Neuronal stem cell (in vitro differentiated cells): ENCODE measurements at regions not wholly inside any gene's neighbourhood (a gene's known extent, or its start where the extent isn't known, plus 50 kb on each side); places are given as distances from the start of the nearest gene placed in this dataset.
A peak's percentile ranks its signal among the peaks of the same experiment; 100 is the strongest.

ENCODE experiments used
- DNase-seq: peaks from one replicate; pipeline ENCODE4 v3.0.0-alpha.2; 2013; ENCODE audit warnings: low spot score
- H2AFZ ChIP-seq: one replicate; pipeline ENCODE4 v1.6.1; 2013; ENCODE audit warnings: mild to moderate bottlenecking, low read length, inconsistent platforms
- H2AK5ac ChIP-seq: 2 replicates; pipeline ENCODE4 v1.6.1; 2013; ENCODE audit warnings: low read depth, mild to moderate bottlenecking, inconsistent platforms, low read length, moderate library complexity, mixed read lengths
- H2BK120ac ChIP-seq: 2 replicates; pipeline ENCODE4 v1.6.1; 2013; ENCODE audit warnings: low read depth, mild to moderate bottlenecking, inconsistent platforms, low read length, moderate library complexity, mixed read lengths
- H2BK12ac ChIP-seq: one replicate; pipeline ENCODE4 v1.6.1; 2013; ENCODE audit warnings: low read length, inconsistent platforms
- H2BK15ac ChIP-seq: 2 replicates; pipeline ENCODE4 v1.6.1; 2013; ENCODE audit warnings: mild to moderate bottlenecking, low read length, inconsistent platforms, mixed read lengths
- H2BK5ac ChIP-seq: one replicate; pipeline ENCODE4 v1.6.1; 2013; ENCODE audit warnings: inconsistent platforms, mild to moderate bottlenecking, low read length, moderate library complexity
- H3K14ac ChIP-seq: one replicate; pipeline ENCODE4 v1.6.1; 2013; ENCODE audit warnings: low read length, inconsistent platforms
- H3K18ac ChIP-seq: 2 replicates; pipeline ENCODE4 v1.6.1; 2013; ENCODE audit warnings: low read length, inconsistent platforms
- H3K23ac ChIP-seq: 2 replicates; pipeline ENCODE4 v1.6.1; 2013; ENCODE audit warnings: low read depth, mild to moderate bottlenecking, mixed read lengths, low read length, inconsistent platforms; ENCODE audit not compliant: poor library complexity
- H3K27ac ChIP-seq: replicated peaks from 3 replicates; pipeline ENCODE4 v1.5.1; 2013; ENCODE audit warnings: low read length, inconsistent platforms
- H3K27me3 ChIP-seq, 3 experiments: 2 replicates each; pipeline ENCODE4 v1.6.1; 2013; ENCODE audit warnings: low read length in 3 of 3, mild to moderate bottlenecking in 2 of 3, inconsistent platforms in 1 of 3, low read depth in 1 of 3, mixed read lengths in 1 of 3, moderate library complexity in 1 of 3; ENCODE audit not compliant: control insufficient read depth in 3 of 3, insufficient read depth in 3 of 3
- H3K36me3 ChIP-seq, 2 donors: replicated peaks in 1 of 2; 2 replicates each; pipeline ENCODE4 v1.6.1; 2013; ENCODE audit warnings: low read length in 2 of 2; ENCODE audit not compliant: control insufficient read depth in 2 of 2, insufficient read depth in 2 of 2
- H3K4ac ChIP-seq: 2 replicates; pipeline ENCODE4 v1.6.1; 2013; ENCODE audit warnings: inconsistent platforms, mild to moderate bottlenecking, low read length, moderate library complexity
- H3K4me1 ChIP-seq, 2 donors: 1 replicate in 1 of 2; 2 replicates in 1 of 2; pipeline ENCODE4 v1.6.1; 2013; ENCODE audit warnings: low read length in 2 of 2, low read depth in 1 of 2; ENCODE audit not compliant: control insufficient read depth in 2 of 2, insufficient read depth in 1 of 2
- H3K4me2 ChIP-seq: one replicate; pipeline ENCODE4 v1.6.1; 2013; ENCODE audit warnings: mild to moderate bottlenecking, low read length, inconsistent platforms; ENCODE audit not compliant: insufficient read depth, poor library complexity, severe bottlenecking
- H3K4me3 ChIP-seq, 2 donors: 2 replicates each; pipeline ENCODE4 v1.5.1; 2013; ENCODE audit warnings: low read length in 2 of 2, mild to moderate bottlenecking in 2 of 2, inconsistent platforms in 1 of 2, moderate library complexity in 1 of 2
- H3K79me1 ChIP-seq: one replicate; pipeline ENCODE4 v1.6.1; 2013; ENCODE audit warnings: low read depth, mild to moderate bottlenecking, inconsistent platforms, low read length, moderate library complexity
- H3K9ac ChIP-seq: one replicate; pipeline ENCODE4 v1.6.1; 2013; ENCODE audit warnings: mild to moderate bottlenecking, low read depth, low read length, inconsistent platforms; ENCODE audit not compliant: poor library complexity
- H3K9me3 ChIP-seq, 2 donors: replicated peaks in 1 of 2; 2 replicates each; pipeline versions ENCODE3 to v1.6.1; 2013; ENCODE audit warnings: low read length in 2 of 2, mild to moderate bottlenecking in 2 of 2, inconsistent platforms in 1 of 2, low read depth in 1 of 2, mixed read lengths in 1 of 2, moderate library complexity in 1 of 2; ENCODE audit not compliant: control insufficient read depth in 2 of 2, insufficient read depth in 1 of 2
- H4K8ac ChIP-seq: one replicate; pipeline ENCODE4 v1.6.1; 2013; ENCODE audit warnings: low read depth, mild to moderate bottlenecking, inconsistent platforms, low read length, moderate library complexity
- H4K91ac ChIP-seq: one replicate; pipeline ENCODE4 v1.6.1; 2013; ENCODE audit warnings: low read length, low read depth, mild to moderate bottlenecking, inconsistent platforms; ENCODE audit not compliant: poor library complexity
- WGBS, 2 donors: extraction: QIAGEN DNeasy Blood & Tissue Kit; methylation state at CpG; one replicate each; pipeline ENCODE4 v1.1.7; 2013; ENCODE audit warnings: missing lambda C conversion rate in 2 of 2, mixed read lengths in 1 of 2; ENCODE audit not compliant: insufficient read length in 2 of 2, insufficient replicate concordance in 1 of 2; ENCODE audit errors: extremely low coverage in 2 of 2; 5-methylcytosine and 5-hydroxymethylcytosine counted together

DNA sequence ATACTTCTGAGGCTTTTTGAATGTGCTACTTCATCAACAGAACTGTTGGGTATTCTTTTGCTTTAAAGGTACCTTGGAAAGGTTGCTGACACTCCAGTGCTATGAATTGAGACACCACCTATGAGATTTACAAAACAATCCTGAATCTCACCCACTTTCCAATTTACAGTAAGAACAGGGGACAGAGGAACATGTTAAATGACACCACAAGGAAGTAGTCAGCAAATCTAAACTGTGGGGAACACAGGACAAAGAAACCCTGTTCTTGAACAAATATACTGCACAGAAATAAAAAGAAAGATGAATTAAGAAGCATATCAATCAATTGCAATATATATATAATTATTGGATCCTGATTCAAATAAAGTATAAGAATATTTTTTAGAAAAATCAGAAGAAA is 216.7 kb upstream of the ARID1B start:
- H2AFZ ChIP-seq, result no peak overlapping the region
- no peak for DNase-seq

DNA sequence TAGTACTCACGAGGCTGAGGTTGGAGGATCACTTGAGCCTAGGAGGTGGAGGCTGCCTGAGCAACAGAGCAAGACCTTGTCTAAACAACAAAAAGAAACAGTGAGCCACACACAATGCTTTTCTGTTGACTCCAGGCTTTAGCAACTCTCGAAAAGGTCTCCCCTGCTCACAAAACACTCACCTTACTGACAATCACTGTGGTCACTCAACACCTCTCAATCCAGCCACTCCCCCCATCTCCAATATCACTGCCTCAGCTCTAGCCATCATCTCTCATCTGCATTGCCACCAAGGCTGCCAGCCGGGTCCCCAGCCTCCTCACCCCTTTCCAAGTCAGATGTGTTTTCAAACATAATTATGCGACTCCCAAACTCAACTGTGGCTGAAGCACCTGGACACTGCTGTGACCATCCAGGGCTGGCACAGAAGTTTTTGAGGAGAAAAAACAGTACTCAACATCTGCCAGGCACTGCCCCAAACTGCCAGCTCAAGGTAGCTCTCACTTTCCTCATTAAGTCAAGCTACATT is 218.0 kb upstream of the ARID1B start:
- Histone ChIP-seq H3K9me3 (peaks cover 0 to 2% of the 10 kb centered on the region in 2 donors), H3K36me3 (no peaks in the 10 kb centered on the region), H2BK15ac (no peak overlapping the region), H3K9ac (no peak overlapping the region), H3K14ac (no peak overlapping the region), H2BK12ac (no peak overlapping the region), H4K91ac (no peak overlapping the region), H2BK5ac (peak overlapping the region; percentile 29), H3K4me3 (no peak overlapping the region), H3K27me3 (no peaks in the 10 kb centered on the region), H3K18ac (no peak overlapping the region), H4K8ac (no peak overlapping the region), H3K4me1 (peaks cover 0 to 2% of the 10 kb centered on the region in 2 donors), H3K4ac (no peak overlapping the region), H2AFZ (no peak overlapping the region), H2BK120ac (no peak overlapping the region), H3K4me2 (no peak overlapping the region), H3K23ac (no peak overlapping the region), H3K79me1 (no peaks in the 10 kb centered on the region), H3K27ac (no peak overlapping the region), H2AK5ac (no peak overlapping the region)
- DNase-seq, result no peak
- WGBS, 2 donors, result no CpG with 5 or more reads among the region's 4 CpGs

More for the DNA sequence above, 216.7 kb upstream of the ARID1B start:
- H2BK12ac ChIP-seq, result no peak overlapping the region
- no peak overlapping the region for H2BK15ac ChIP-seq
- no peaks in the 10 kb centered on the region for H3K79me1 ChIP-seq
- no peak overlapping the region for H2AK5ac ChIP-seq
- no peak overlapping the region for H3K23ac ChIP-seq
- peaks cover 0 to 2% of the 10 kb centered on the region in 2 donors for H3K9me3 ChIP-seq
- H3K27me3 ChIP-seq, result no peaks in the 10 kb centered on the region
- H3K4me1 ChIP-seq, result peaks cover 0 to 2% of the 10 kb centered on the region in 2 donors
- no peak overlapping the region for H2BK120ac ChIP-seq
- no peak overlapping the region for H3K14ac ChIP-seq
- no peak overlapping the region for H3K27ac ChIP-seq
- H3K36me3 ChIP-seq, result no peaks in the 10 kb centered on the region
- no peak overlapping the region for H3K4me2 ChIP-seq
- H4K91ac ChIP-seq, result no peak overlapping the region
- H3K4ac ChIP-seq, result no peak overlapping the region
- no peak overlapping the region for H2BK5ac ChIP-seq
- H3K18ac ChIP-seq, result no peak overlapping the region
- no peak overlapping the region for H3K4me3 ChIP-seq
- no peak overlapping the region for H4K8ac ChIP-seq
- H3K9ac ChIP-seq, result no peak overlapping the region

GRCh38 chr6:156557911-156558259 is 219.3 kb upstream of the ARID1B start:
- no peak overlapping the region for H2AK5ac ChIP-seq
- no peaks in the 10 kb centered on the region for H3K27me3 ChIP-seq
- no peak overlapping the region for H4K8ac ChIP-seq
- DNase-seq, result no peak
- peaks cover 0 to 2% of the 10 kb centered on the region in 2 donors for H3K4me1 ChIP-seq
- no peaks in the 10 kb centered on the region for H3K36me3 ChIP-seq
- no peak overlapping the region for H4K91ac ChIP-seq
- H3K23ac ChIP-seq, result no peak overlapping the region
- no peak overlapping the region for H3K4ac ChIP-seq
- H3K14ac ChIP-seq, result no peak overlapping the region
- H3K4me2 ChIP-seq, result no peak overlapping the region
- no peak overlapping the region for H2BK120ac ChIP-seq
- H3K79me1 ChIP-seq, result no peaks in the 10 kb centered on the region
- H3K4me3 ChIP-seq, result no peak overlapping the region
- H3K9me3 ChIP-seq, result peaks cover 0 to 2% of the 10 kb centered on the region in 2 donors
- no peak overlapping the region for H3K9ac ChIP-seq
- H2BK12ac ChIP-seq, result no peak overlapping the region
- no peak overlapping the region for H2AFZ ChIP-seq
- no CpG with 5 or more reads among the region's 1 CpG for WGBS, 2 donors
- H3K27ac ChIP-seq, result no peak overlapping the region
- no peak overlapping the region for H2BK5ac ChIP-seq
- no peak overlapping the region for H3K18ac ChIP-seq
- no peak overlapping the region for H2BK15ac ChIP-seq

- H3K27ac ChIP-seq, result no peak overlapping the region
- no peak for DNase-seq
Measured at GRCh38 chr6:156557251-156557910, 219.8 kb upstream of the ARID1B start.

More at GRCh38 chr6:156557251-156557910, 219.8 kb upstream of the ARID1B start:
- Histone ChIP-seq H2BK5ac (no peak overlapping the region), H3K4ac (no peak overlapping the region), H3K27me3 (no peaks in the 10 kb centered on the region), H3K9me3 (peaks cover 0 to 2% of the 10 kb centered on the region in 2 donors), H2BK12ac (no peak overlapping the region), H4K91ac (no peak overlapping the region), H2AK5ac (no peak overlapping the region), H2BK15ac (no peak overlapping the region), H3K79me1 (no peaks in the 10 kb centered on the region), H3K18ac (no peak overlapping the region), H3K4me1 (peaks cover 0 to 2% of the 10 kb centered on the region in 2 donors), H2BK120ac (no peak overlapping the region), H2AFZ (no peak overlapping the region), H3K4me3 (no peak overlapping the region), H3K36me3 (no peaks in the 10 kb centered on the region), H3K4me2 (no peak overlapping the region), H3K9ac (no peak overlapping the region), H3K23ac (no peak overlapping the region), H3K14ac (no peak overlapping the region), H4K8ac (no peak overlapping the region)
- WGBS, 2 donors, result no CpG with 5 or more reads among the region's 11 CpGs
